ENCODE measurements at regions not wholly inside any gene's neighbourhood (a gene's known extent, or its start where the extent isn't known, plus 50 kb on each side); places are given as distances from the start of the nearest gene placed in this dataset.

DNA sequence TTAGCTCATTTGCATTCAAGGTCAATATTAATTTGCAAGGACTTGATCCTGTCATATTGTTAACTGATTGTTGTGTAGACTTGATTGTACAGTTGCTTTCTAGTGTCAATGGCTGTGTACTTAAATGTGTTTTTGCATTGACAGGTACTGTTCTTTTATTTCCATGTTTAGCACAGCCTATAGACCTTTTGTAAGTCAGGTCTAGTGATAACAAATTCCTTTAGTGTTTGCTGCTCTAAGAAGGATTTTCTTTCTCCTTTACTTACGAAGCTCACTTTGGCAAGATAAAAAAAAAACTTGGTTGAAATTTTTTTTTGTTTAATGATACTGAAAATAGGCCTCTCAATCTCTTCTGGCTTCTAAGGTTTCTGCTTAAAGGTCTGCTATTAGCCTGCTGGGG lies 942.3 kb downstream of the QKI start:
- TF ChIP-seq SP1 (IDR thresholded peaks at IDR 0.05) (no peak), FOXM1 (IDR thresholded peaks at IDR 0.05; ENCODE audit: borderline replicate concordance) (no peak), SUZ12 (IDR thresholded peaks at IDR 0.05) (no peak), TARDBP (IDR thresholded peaks at IDR 0.05) (no peak)

Data from HEK293T (cell line).